B cell (primary cell): ENCODE measurements at regions not wholly inside any gene's neighbourhood (a gene's known extent, or its start where the extent isn't known, plus 50 kb on each side); places are given as distances from the start of the nearest gene placed in this dataset.

Experiments
- ATAC-seq: fragments of 200-7000 bp; cut with Tn5 transposase; one replicate; pipeline ENCODE4 v1.10.0; 2021; ENCODE audit warnings: low read depth, mild to moderate bottlenecking, moderate number of reproducible peaks, moderate library complexity
- CTCF ChIA-PET: fragments of 350-600 bp; sonication (Branson Sonifier 250); formaldehyde crosslinking; loops from one replicate; lab custom pipeline; 2021; ENCODE audit warnings: antibody characterized with exemption, inconsistent platforms; lab: Charles Lee
- POLR2A ChIA-PET: fragments of 350-600 bp; sonication (Branson Sonifier 250); formaldehyde crosslinking; loops from one replicate; lab custom pipeline; 2021; ENCODE audit warnings: antibody characterized with exemption; lab: Charles Lee
- DNase-seq: peaks from one replicate; pipeline ENCODE4 v3.0.0; 2013
- H2AFZ ChIP-seq: 2 replicates; pipeline ENCODE4 v1.6.1; 2012; ENCODE audit warnings: mild to moderate bottlenecking, low read depth, low read length; ENCODE audit not compliant: insufficient read depth, poor library complexity, severe bottlenecking
- H3K27ac ChIP-seq, 2 donors: 1 replicate in 1 of 2; 2 replicates in 1 of 2; pipeline ENCODE4 v1.5.1; 2012 to 2013; ENCODE audit warnings: low read length in 2 of 2, mild to moderate bottlenecking in 2 of 2, moderate library complexity in 1 of 2
- H3K27me3 ChIP-seq, 4 experiments: fragments of 200-600 bp in 1 of 4; sonication (generic) in 1 of 4; replicated peaks in 1 of 4; 1 replicate in 2 of 4; 2 replicates in 2 of 4; pipeline versions ENCODE4 v1.6.1 to v1.7.0; 2013 to 2016; ENCODE audit warnings: low read length in 3 of 4, mild to moderate bottlenecking in 2 of 4, mixed read lengths in 1 of 4, moderate library complexity in 1 of 4; ENCODE audit not compliant: insufficient read depth in 4 of 4, control insufficient read depth in 3 of 4; ENCODE audit errors: control extremely low read depth in 1 of 4
- H3K36me3 ChIP-seq, 2 experiments: replicated peaks in 1 of 2; 1 replicate in 1 of 2; 2 replicates in 1 of 2; pipeline versions ENCODE4 v1.6.1 to v1.7.1; 2013; ENCODE audit warnings: low read length in 1 of 2; ENCODE audit not compliant: insufficient read depth in 2 of 2, control insufficient read depth in 1 of 2; ENCODE audit errors: control extremely low read depth in 1 of 2, extremely low read depth in 1 of 2
- H3K4me1 ChIP-seq, 2 donors: fragments of 200-600 bp in 1 of 2; sonication (generic) in 1 of 2; 1 replicate in 1 of 2; 2 replicates in 1 of 2; pipeline versions ENCODE4 v1.5.1 to v1.6.1; 2013 to 2017; ENCODE audit warnings: low read length in 2 of 2; ENCODE audit not compliant: control insufficient read depth in 2 of 2, insufficient read depth in 2 of 2
- H3K4me2 ChIP-seq: replicated peaks from 2 replicates; pipeline ENCODE3; 2012; ENCODE audit warnings: mild to moderate bottlenecking, low read depth, low read length; ENCODE audit not compliant: poor library complexity, severe bottlenecking
- H3K4me3 ChIP-seq, 5 experiments: fragments of 200-600 bp in 1 of 5; sonication (generic) in 1 of 5; 1 replicate in 3 of 5; 2 replicates in 2 of 5; pipeline versions ENCODE4 v1.5.1 to v1.7.0; 2011 to 2016; ENCODE audit warnings: low read length in 4 of 5, mild to moderate bottlenecking in 4 of 5, low read depth in 2 of 5, control low read depth in 1 of 5, moderate library complexity in 1 of 5; ENCODE audit not compliant: insufficient read depth in 1 of 5; ENCODE audit errors: control extremely low read depth in 1 of 5, extremely low read depth in 1 of 5
- H3K79me2 ChIP-seq: fragments of 200-600 bp; sonication (generic); one replicate; pipeline ENCODE4 v1.6.0; 2016; ENCODE audit warnings: low read length; ENCODE audit not compliant: control insufficient read depth, insufficient read depth
- H3K9ac ChIP-seq: fragments of 200-600 bp; sonication (generic); 2 replicates; pipeline ENCODE4 v1.6.1; 2017; ENCODE audit warnings: mild to moderate bottlenecking, low read length, moderate library complexity
- H3K9me3 ChIP-seq, 3 donors: one replicate each; pipeline versions ENCODE4 v1.6.1 to v1.7.1; 2013; ENCODE audit warnings: low read length in 2 of 3; ENCODE audit not compliant: control insufficient read depth in 2 of 3, insufficient read depth in 1 of 3; ENCODE audit errors: control extremely low read depth in 1 of 3
- H4K20me1 ChIP-seq: 2 replicates; pipeline ENCODE4 v1.6.0; 2012; ENCODE audit warnings: mild to moderate bottlenecking, low read length; ENCODE audit not compliant: insufficient read depth, control insufficient read depth, poor library complexity, severe bottlenecking
- H3K27ac Mint-ChIP-seq: one replicate; pipeline ENCODE4 v1.8.0; 2021; ENCODE audit warnings: mixed read lengths
- H3K27me3 Mint-ChIP-seq: one replicate; pipeline ENCODE4 v1.8.0; 2021; ENCODE audit warnings: mixed read lengths
- H3K4me1 Mint-ChIP-seq: one replicate; pipeline ENCODE4 v1.8.0; 2021; ENCODE audit warnings: mixed read lengths
- H3K4me3 Mint-ChIP-seq: one replicate; pipeline ENCODE4 v1.8.0; 2021; ENCODE audit warnings: mixed read lengths
- H3K9me3 Mint-ChIP-seq: one replicate; pipeline ENCODE4 v1.8.0; 2022; ENCODE audit warnings: mixed read lengths; ENCODE audit not compliant: insufficient read depth
- CTCF ChIP-seq: fragments of 200-600 bp; IDR thresholded peaks from one replicate; pipeline ENCODE4 v1.8.0; 2022; ENCODE audit warnings: antibody characterized with exemption, mild to moderate bottlenecking
- EZH2 ChIP-seq: IDR thresholded peaks from 2 replicates; pipeline ENCODE4 v1.6.1; 2012; ENCODE audit warnings: borderline replicate concordance, low read depth, mild to moderate bottlenecking, moderate library complexity, low read length; ENCODE audit not compliant: insufficient read depth, poor library complexity, severe bottlenecking
- WGBS: methylation state at CpG from one replicate; pipeline ENCODE4 v1.1.5; 2013; ENCODE audit warnings: missing lambda C conversion rate; ENCODE audit not compliant: insufficient coverage; 5-methylcytosine and 5-hydroxymethylcytosine counted together
- intact Hi-C: fragments of 100-400 bp; cut with micrococcal nuclease; formaldehyde crosslinking; loops from one replicate; pipeline ENCODE4 v1.10.0; 2022

- H3K4me2 ChIP-seq, result no peak overlapping the region
- H2AFZ ChIP-seq, result no peak overlapping the region
- Mint-ChIP-seq H3K27ac (no peak overlapping the region), H3K4me3 (no peak overlapping the region), H3K4me1 (no peaks in the 10 kb centered on the region), H3K27me3 (no peaks in the 10 kb centered on the region), H3K9me3 (no peaks in the 10 kb centered on the region)
- H3K4me1 ChIP-seq, result no peaks in the 10 kb centered on the region
- ChIA-PET CTCF (no interaction called here), POLR2A (no interaction called here)
- TF ChIP-seq EZH2 (no peak), CTCF (no peak)
- DNase-seq (no peak), ATAC-seq (no peak)
- no CpG with 5 or more reads among the region's 1 CpG for WGBS
- H3K27me3 ChIP-seq, result no peaks in the 10 kb centered on the region
- no peak overlapping the region for H3K27ac ChIP-seq
- no peaks in the 10 kb centered on the region for H3K79me2 ChIP-seq
- H3K4me3 ChIP-seq, result no peak overlapping the region
- H3K36me3 ChIP-seq, result no peaks in the 10 kb centered on the region
- intact Hi-C loops, result no loop called here
- no peaks in the 10 kb centered on the region for H3K9me3 ChIP-seq
- H4K20me1 ChIP-seq, result no peaks in the 10 kb centered on the region
- H3K9ac ChIP-seq, result no peak overlapping the region
These were observed 424.5 kb downstream of the DMRT2 start for GRCh38 chr9:1474671-1475070.

GRCh38 chr9:1490341-1491232 is 440.4 kb downstream of the DMRT2 start:
- no peak for DNase-seq
- Histone ChIP-seq H3K4me3 (no peak overlapping the region), H3K27me3 (no peaks in the 10 kb centered on the region), H4K20me1 (no peaks in the 10 kb centered on the region), H3K4me2 (no peak overlapping the region), H3K4me1 (no peaks in the 10 kb centered on the region), H2AFZ (no peak overlapping the region), H3K79me2 (no peaks in the 10 kb centered on the region), H3K9ac (no peak overlapping the region), H3K36me3 (no peaks in the 10 kb centered on the region), H3K9me3 (peaks cover 0 to 3% (median 0%) of the 10 kb centered on the region in 3 donors), H3K27ac (no peak overlapping the region)
- ATAC-seq, result no peak
- WGBS, result 86% methylated on average over 2 of the region's 8 CpGs
- Mint-ChIP-seq H3K27me3 (peaks cover 6% of the 10 kb centered on the region), H3K27ac (no peak overlapping the region), H3K4me3 (no peak overlapping the region), H3K4me1 (no peaks in the 10 kb centered on the region), H3K9me3 (no peaks in the 10 kb centered on the region)
- intact Hi-C loops, result no loop called here
- TF ChIP-seq EZH2, result no peak
- TF ChIP-seq CTCF, result no peak
- CTCF ChIA-PET, result no interaction called here
- POLR2A ChIA-PET, result no interaction called here
